HEK293 (cell line): ENCODE measurements at regions not wholly inside any gene's neighbourhood (a gene's known extent, or its start where the extent isn't known, plus 50 kb on each side); places are given as distances from the start of the nearest gene placed in this dataset.

ENCODE experiments used
- CTCF ChIA-PET: fragments of 350-600 bp; formaldehyde crosslinking; extraction: SDS; loops from one replicate; lab custom pipeline; 2021; ENCODE audit warnings: antibody characterized with exemption; lab: Yijun Ruan, JAX
- POLR2A ChIA-PET: fragments of 300-600 bp; formaldehyde crosslinking; extraction: SDS; loops from one replicate; lab custom pipeline; 2020; ENCODE audit warnings: antibody characterized with exemption, inconsistent platforms; lab: Yijun Ruan, JAX
- H3K27ac ChIP-seq: fragments of 200-500 bp; sonication (Bioruptor generic); 2 replicates; pipeline ENCODE4 v1.5.1; 2014; ENCODE audit warnings: low read depth, low read length, control low read depth, inconsistent platforms; ENCODE audit errors: extremely low read depth
- H3K36me3 ChIP-seq, 2 experiments: fragments of 200-500 bp in 1 of 2; sonication (Bioruptor generic) in 1 of 2; 1 replicate in 1 of 2; 2 replicates in 1 of 2; pipeline ENCODE4 v1.5.1; 2014 to 2017; ENCODE audit warnings: inconsistent platforms in 2 of 2, low read length in 2 of 2; ENCODE audit not compliant: control insufficient read depth in 2 of 2, insufficient read depth in 1 of 2
- H3K4me1 ChIP-seq: fragments of 200-500 bp; sonication (Bioruptor generic); 2 replicates; pipeline ENCODE4 v1.5.1; 2014; ENCODE audit warnings: mild to moderate bottlenecking, low read length, inconsistent platforms; ENCODE audit not compliant: control insufficient read depth, insufficient read depth
- H3K4me3 ChIP-seq: 2 replicates; pipeline ENCODE4 v1.5.1; 2011; ENCODE audit warnings: low read depth, mild to moderate bottlenecking, control low read depth, low read length, moderate library complexity
- H3K9me3 ChIP-seq: fragments of 200-500 bp; sonication (Bioruptor generic); 2 replicates; pipeline ENCODE4 v1.5.1; 2014; ENCODE audit warnings: low read depth, low read length, inconsistent platforms; ENCODE audit not compliant: control insufficient read depth, insufficient read depth
- HIC1 ChIP-seq: fragments of 450-650 bp; formaldehyde crosslinking; IDR thresholded peaks from 2 replicates; pipeline ENCODE4 v1.5.1; 2016; ENCODE audit warnings: missing biosample characterization, missing genetic modification characterization
- KLF1 ChIP-seq: fragments of 450-650 bp; formaldehyde crosslinking; IDR thresholded peaks from 2 replicates; pipeline ENCODE4 v1.5.1; 2016; ENCODE audit warnings: missing biosample characterization, missing genetic modification characterization
- SALL2 ChIP-seq: fragments of 450-650 bp; formaldehyde crosslinking; IDR thresholded peaks from 2 replicates; pipeline ENCODE4 v1.5.0; 2017; ENCODE audit warnings: missing biosample characterization, mild to moderate bottlenecking, missing genetic modification characterization, borderline replicate concordance
- TRIM28 ChIP-seq: IDR thresholded peaks from 2 replicates; pipeline ENCODE4 v1.6.1; 2011; ENCODE audit warnings: low read length, control low read depth, borderline replicate concordance
- YY1 ChIP-seq: fragments of 450-650 bp; formaldehyde crosslinking; IDR thresholded peaks from 2 replicates; pipeline ENCODE4 v1.5.1; 2018; ENCODE audit warnings: missing biosample characterization, missing genetic modification characterization
- ZFP37 ChIP-seq: fragments of 450-650 bp; formaldehyde crosslinking; IDR thresholded peaks from 2 replicates; pipeline ENCODE4 v1.5.1; 2016; ENCODE audit warnings: missing biosample characterization, missing genetic modification characterization
- ZFP69B ChIP-seq: fragments of 450-650 bp; formaldehyde crosslinking; IDR thresholded peaks from 2 replicates; pipeline ENCODE4 v1.5.1; 2016; ENCODE audit warnings: missing biosample characterization, missing genetic modification characterization
- ZNF174 ChIP-seq: fragments of 450-650 bp; formaldehyde crosslinking; IDR thresholded peaks from 2 replicates; pipeline ENCODE4 v1.5.0; 2017; ENCODE audit warnings: missing biosample characterization, mild to moderate bottlenecking, missing genetic modification characterization
- ZNF175 ChIP-seq: fragments of 450-650 bp; formaldehyde crosslinking; IDR thresholded peaks from 2 replicates; pipeline ENCODE4 v1.5.1; 2016; ENCODE audit warnings: missing biosample characterization, missing genetic modification characterization
- ZNF266 ChIP-seq: fragments of 450-650 bp; formaldehyde crosslinking; IDR thresholded peaks from 2 replicates; pipeline ENCODE4 v1.5.1; 2016; ENCODE audit warnings: missing biosample characterization, missing genetic modification characterization, low read depth
- ZNF292 ChIP-seq: fragments of 450-650 bp; formaldehyde crosslinking; IDR thresholded peaks from 2 replicates; pipeline ENCODE4 v1.5.1; 2016; ENCODE audit warnings: low read depth, missing biosample characterization, missing genetic modification characterization, borderline replicate concordance
- ZNF311 ChIP-seq: fragments of 450-650 bp; formaldehyde crosslinking; IDR thresholded peaks from 2 replicates; pipeline ENCODE4 v1.5.1; 2017; ENCODE audit warnings: missing biosample characterization, missing genetic modification characterization, borderline replicate concordance
- ZNF366 ChIP-seq: fragments of 450-650 bp; formaldehyde crosslinking; conservative IDR thresholded peaks from 2 replicates; pipeline ENCODE4 v1.5.1; 2016; ENCODE audit warnings: missing biosample characterization, missing genetic modification characterization
- ZNF394 ChIP-seq: fragments of 450-650 bp; formaldehyde crosslinking; IDR thresholded peaks from 2 replicates; pipeline ENCODE4 v1.5.1; 2016; ENCODE audit warnings: missing biosample characterization, missing genetic modification characterization, mild to moderate bottlenecking, moderate library complexity, borderline replicate concordance
- ZNF510 ChIP-seq: fragments of 450-650 bp; formaldehyde crosslinking; IDR thresholded peaks from 2 replicates; pipeline ENCODE4 v1.5.1; 2018; ENCODE audit warnings: mild to moderate bottlenecking, missing genetic modification characterization, missing biosample characterization; ENCODE audit not compliant: insufficient replicate concordance
- ZNF521 ChIP-seq: fragments of 450-650 bp; formaldehyde crosslinking; IDR thresholded peaks from 2 replicates; pipeline ENCODE4 v1.5.1; 2017; ENCODE audit warnings: missing biosample characterization, mild to moderate bottlenecking, missing genetic modification characterization
- ZNF544 ChIP-seq: fragments of 450-650 bp; formaldehyde crosslinking; IDR thresholded peaks from 2 replicates; pipeline ENCODE4 v1.5.0; 2017; ENCODE audit warnings: missing biosample characterization, missing genetic modification characterization
- ZNF558 ChIP-seq: fragments of 450-650 bp; formaldehyde crosslinking; IDR thresholded peaks from 2 replicates; pipeline ENCODE4 v1.5.1; 2016; ENCODE audit warnings: missing biosample characterization, missing genetic modification characterization
- ZNF585B ChIP-seq: fragments of 450-650 bp; formaldehyde crosslinking; IDR thresholded peaks from 2 replicates; pipeline ENCODE4 v1.5.1; 2016; ENCODE audit warnings: missing biosample characterization, missing genetic modification characterization
- ZNF707 ChIP-seq: fragments of 450-650 bp; formaldehyde crosslinking; IDR thresholded peaks from 2 replicates; pipeline ENCODE4 v1.5.1; 2016; ENCODE audit warnings: missing biosample characterization, missing genetic modification characterization
- ZSCAN5A ChIP-seq: fragments of 450-650 bp; formaldehyde crosslinking; IDR thresholded peaks from 2 replicates; pipeline ENCODE4 v1.5.1; 2016; ENCODE audit warnings: missing biosample characterization, missing genetic modification characterization
- TF ChIP-seq, protein P1 (sequence below): fragments of 450-650 bp; formaldehyde crosslinking; IDR thresholded peaks from 2 replicates; pipeline ENCODE4 v1.5.0; 2017; ENCODE audit warnings: missing biosample characterization, missing genetic modification characterization, borderline replicate concordance

DNA sequence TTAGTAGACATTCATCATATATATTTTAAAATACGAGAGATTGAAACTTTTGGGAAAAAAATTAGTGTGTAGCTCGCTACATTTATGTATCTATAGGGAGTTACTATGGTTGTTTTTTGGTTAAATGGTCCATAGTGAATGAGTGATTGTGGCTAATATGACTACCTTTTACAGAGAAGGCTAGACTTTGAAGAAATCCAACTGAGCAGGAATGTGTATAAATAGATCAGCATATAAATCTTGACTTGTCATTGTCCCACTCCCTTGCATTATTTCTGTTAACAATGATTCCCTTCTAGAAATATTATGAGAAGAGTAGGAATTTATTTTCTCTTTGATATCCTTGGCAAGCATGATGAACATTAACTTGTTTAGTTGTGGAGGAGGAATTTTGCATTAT is 737.8 kb upstream of the MAP3K7 start (continued):
- TF ChIP-seq SALL2 (tag by site-specific recombination) (no peak), ZFP37 (tag by site-specific recombination) (no peak), ZFP69B (tag by site-specific recombination) (no peak), ZNF585B (tag by site-specific recombination) (no peak), ZNF544 (tag by site-specific recombination) (no peak), ZNF175 (no peak), ZNF174 (no peak), ZNF510 (no peak), ZNF311 (tag by site-specific recombination) (no peak), YY1 (tag by site-specific recombination) (no peak), ZSCAN5A (no peak), ZNF558 (no peak)
- TF ChIP-seq, all 188 proteins: peak for 0

GRCh38 chr6:91317984-91318383 is 731.1 kb upstream of the MAP3K7 start:
- H3K9me3 ChIP-seq, result no peaks in the 10 kb centered on the region
- H3K36me3 ChIP-seq, result no peaks in the 10 kb centered on the region
- no peak overlapping the region for H3K27ac ChIP-seq
- no peak overlapping the region for H3K4me3 ChIP-seq
- no peaks in the 10 kb centered on the region for H3K4me1 ChIP-seq
- POLR2A ChIA-PET, result no interaction called here
- TF ChIP-seq SALL2 (tag by site-specific recombination) (no peak), ZNF394 (no peak), TRIM28 (no peak), ZNF292 (tag by site-specific recombination) (no peak), ZNF707 (no peak), ZNF521 (tag by site-specific recombination) (no peak), ZNF266 (tag by site-specific recombination) (no peak), ZNF366 (tag by site-specific recombination) (no peak), KLF1 (tag by site-specific recombination) (no peak), ZNF311 (tag by site-specific recombination) (no peak), HIC1 (tag by site-specific recombination) (no peak)
- TF ChIP-seq, protein P1, sequence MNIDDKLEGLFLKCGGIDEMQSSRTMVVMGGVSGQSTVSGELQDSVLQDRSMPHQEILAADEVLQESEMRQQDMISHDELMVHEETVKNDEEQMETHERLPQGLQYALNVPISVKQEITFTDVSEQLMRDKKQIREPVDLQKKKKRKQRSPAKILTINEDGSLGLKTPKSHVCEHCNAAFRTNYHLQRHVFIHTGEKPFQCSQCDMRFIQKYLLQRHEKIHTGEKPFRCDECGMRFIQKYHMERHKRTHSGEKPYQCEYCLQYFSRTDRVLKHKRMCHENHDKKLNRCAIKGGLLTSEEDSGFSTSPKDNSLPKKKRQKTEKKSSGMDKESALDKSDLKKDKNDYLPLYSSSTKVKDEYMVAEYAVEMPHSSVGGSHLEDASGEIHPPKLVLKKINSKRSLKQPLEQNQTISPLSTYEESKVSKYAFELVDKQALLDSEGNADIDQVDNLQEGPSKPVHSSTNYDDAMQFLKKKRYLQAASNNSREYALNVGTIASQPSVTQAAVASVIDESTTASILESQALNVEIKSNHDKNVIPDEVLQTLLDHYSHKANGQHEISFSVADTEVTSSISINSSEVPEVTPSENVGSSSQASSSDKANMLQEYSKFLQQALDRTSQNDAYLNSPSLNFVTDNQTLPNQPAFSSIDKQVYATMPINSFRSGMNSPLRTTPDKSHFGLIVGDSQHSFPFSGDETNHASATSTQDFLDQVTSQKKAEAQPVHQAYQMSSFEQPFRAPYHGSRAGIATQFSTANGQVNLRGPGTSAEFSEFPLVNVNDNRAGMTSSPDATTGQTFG (tag by site-specific recombination), result no peak
- CTCF ChIA-PET, result interaction anchor here (0.8 kb wide), 1 partner anchor 116 kb away, joined by 4 read pairs; no protein-coding TSS in a partner anchor
